Astrocyte (in vitro differentiated cells and primary cell): ENCODE measurements at regions not wholly inside any gene's neighbourhood (a gene's known extent, or its start where the extent isn't known, plus 50 kb on each side); places are given as distances from the start of the nearest gene placed in this dataset.

Source experiments
- DNase-seq: peaks from one replicate; pipeline ENCODE4 v3.0.0-alpha.2; 2010; ENCODE audit warnings: low read depth
- FAIRE-seq: peaks from 2 replicates; lab custom pipeline; 2011; peaks lifted over from hg19 to GRCh38; lab: Jason Lieb, UNC
- H2AFZ ChIP-seq: 2 replicates; pipeline ENCODE4 v1.6.0; 2012; ENCODE audit warnings: low read depth, low read length, inconsistent platforms
- H3K27ac ChIP-seq: 2 replicates; pipeline ENCODE4 v1.5.1; 2011; ENCODE audit warnings: low read depth, low read length, inconsistent platforms
- H3K27me3 ChIP-seq: 2 replicates; pipeline ENCODE4 v1.6.0; 2011; ENCODE audit warnings: low read length, inconsistent platforms; ENCODE audit not compliant: insufficient read depth
- H3K36me3 ChIP-seq: 2 replicates; pipeline ENCODE4 v1.5.1; 2011; ENCODE audit warnings: low read length, inconsistent platforms; ENCODE audit not compliant: insufficient read depth
- H3K4me1 ChIP-seq: 2 replicates; pipeline ENCODE4 v1.5.1; 2011; ENCODE audit warnings: low read length, inconsistent platforms; ENCODE audit not compliant: insufficient read depth
- H3K4me2 ChIP-seq: 2 replicates; pipeline ENCODE4 v1.6.0; 2012; ENCODE audit warnings: low read length, inconsistent platforms
- H3K4me3 ChIP-seq: 2 replicates; pipeline ENCODE4 v1.5.1; 2011; ENCODE audit warnings: low read depth, mild to moderate bottlenecking, low read length, inconsistent platforms; ENCODE audit not compliant: insufficient read depth
- H3K79me2 ChIP-seq: 2 replicates; pipeline ENCODE4 v1.6.0; 2012; ENCODE audit warnings: mild to moderate bottlenecking, low read length, inconsistent platforms; ENCODE audit not compliant: insufficient read depth
- H3K9ac ChIP-seq: 2 replicates; pipeline ENCODE4 v1.6.0; 2012; ENCODE audit warnings: mild to moderate bottlenecking, low read length, inconsistent platforms
- H3K9me3 ChIP-seq: 2 replicates; pipeline ENCODE4 v1.5.1; 2012; ENCODE audit warnings: low read depth, mild to moderate bottlenecking, low read length, inconsistent platforms; ENCODE audit not compliant: insufficient read depth
- H4K20me1 ChIP-seq: 2 replicates; pipeline ENCODE4 v1.6.0; 2012; ENCODE audit warnings: low read length, inconsistent platforms; ENCODE audit not compliant: insufficient read depth
- H3K27ac Mint-ChIP-seq: one replicate; pipeline ENCODE4 v1.8.0; 2021; ENCODE audit warnings: mild to moderate bottlenecking, mixed read lengths; ENCODE audit not compliant: unreplicated experiment
- H3K27me3 Mint-ChIP-seq: one replicate; pipeline ENCODE4 v1.8.0; 2021; ENCODE audit warnings: low read depth, mixed read lengths; ENCODE audit not compliant: unreplicated experiment
- H3K36me3 Mint-ChIP-seq: one replicate; pipeline ENCODE4 v1.8.0; 2021; ENCODE audit warnings: low read depth, mixed read lengths; ENCODE audit not compliant: unreplicated experiment
- H3K4me1 Mint-ChIP-seq: one replicate; pipeline ENCODE4 v1.8.0; 2021; ENCODE audit warnings: low read depth, mixed read lengths; ENCODE audit not compliant: unreplicated experiment
- H3K4me3 Mint-ChIP-seq: one replicate; pipeline ENCODE4 v1.8.0; 2021; ENCODE audit warnings: mild to moderate bottlenecking, moderate library complexity, mixed read lengths; ENCODE audit not compliant: unreplicated experiment
- H3K9me3 Mint-ChIP-seq: one replicate; pipeline ENCODE4 v1.8.0; 2021; ENCODE audit warnings: mild to moderate bottlenecking, mixed read lengths; ENCODE audit not compliant: unreplicated experiment
- EZH2 ChIP-seq: IDR thresholded peaks from 2 replicates; pipeline ENCODE4 v1.6.1; 2012; ENCODE audit warnings: mild to moderate bottlenecking, low read length, inconsistent platforms; ENCODE audit not compliant: insufficient read depth
- TF ChIP-seq, protein P1 (sequence below): IDR thresholded peaks from 2 replicates; pipeline ENCODE4 v1.5.1; 2011; ENCODE audit warnings: low read depth, mild to moderate bottlenecking, inconsistent platforms, low read length, moderate library complexity; ENCODE audit not compliant: insufficient read depth

DNA sequence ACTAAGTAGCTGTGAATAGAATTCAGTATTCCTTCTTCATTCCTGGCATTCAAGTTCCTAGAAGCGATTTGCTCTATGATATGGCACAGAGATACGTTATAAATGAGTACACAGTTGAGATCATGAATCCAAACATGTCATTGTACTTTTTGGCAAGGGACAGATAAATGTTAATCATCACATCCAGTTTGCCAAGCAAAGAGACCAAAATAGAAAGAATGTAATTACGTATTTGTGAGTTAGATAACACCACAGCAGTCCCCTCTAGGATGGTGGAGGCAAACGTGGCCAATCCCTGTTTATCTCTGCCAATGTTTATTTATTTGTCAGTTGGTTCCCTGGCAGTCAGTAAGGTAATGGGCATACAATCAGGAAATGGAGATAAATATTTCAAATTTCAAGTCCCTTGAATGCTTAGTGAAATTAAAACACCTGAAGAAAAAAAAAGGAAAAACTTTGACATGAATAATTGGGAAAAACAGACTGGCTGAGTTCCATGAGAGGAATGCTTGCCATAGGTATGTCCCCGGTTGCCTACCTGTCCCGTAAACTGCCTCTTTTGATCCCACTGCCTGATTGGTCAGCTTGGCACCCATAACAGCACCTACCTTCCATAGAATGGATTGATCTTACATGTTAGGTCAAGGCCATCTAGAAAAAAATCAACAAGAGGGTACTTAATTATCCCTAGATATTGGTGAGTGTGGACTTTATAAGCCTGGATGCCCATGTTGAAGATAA is 451.1 kb upstream of the NETO1 start:
- FAIRE-seq (no peak), DNase-seq (peak; percentile 69)
- Histone ChIP-seq H3K4me2 (no peak overlapping the region), H3K27ac (no peak overlapping the region), H3K4me3 (no peak overlapping the region), H3K9me3 (no peaks in the 10 kb centered on the region), H3K36me3 (no peaks in the 10 kb centered on the region), H4K20me1 (no peaks in the 10 kb centered on the region), H3K4me1 (no peaks in the 10 kb centered on the region), H3K9ac (no peak overlapping the region), H3K79me2 (no peaks in the 10 kb centered on the region), H3K27me3 (no peaks in the 10 kb centered on the region), H2AFZ (no peak overlapping the region)
- Mint-ChIP-seq H3K27ac (no peak overlapping the region), H3K9me3 (no peaks in the 10 kb centered on the region), H3K4me3 (no peak overlapping the region), H3K27me3 (no peaks in the 10 kb centered on the region), H3K36me3 (no peaks in the 10 kb centered on the region), H3K4me1 (peaks cover 13% of the 10 kb centered on the region)
- TF ChIP-seq EZH2, result no peak
- TF ChIP-seq, protein P1, sequence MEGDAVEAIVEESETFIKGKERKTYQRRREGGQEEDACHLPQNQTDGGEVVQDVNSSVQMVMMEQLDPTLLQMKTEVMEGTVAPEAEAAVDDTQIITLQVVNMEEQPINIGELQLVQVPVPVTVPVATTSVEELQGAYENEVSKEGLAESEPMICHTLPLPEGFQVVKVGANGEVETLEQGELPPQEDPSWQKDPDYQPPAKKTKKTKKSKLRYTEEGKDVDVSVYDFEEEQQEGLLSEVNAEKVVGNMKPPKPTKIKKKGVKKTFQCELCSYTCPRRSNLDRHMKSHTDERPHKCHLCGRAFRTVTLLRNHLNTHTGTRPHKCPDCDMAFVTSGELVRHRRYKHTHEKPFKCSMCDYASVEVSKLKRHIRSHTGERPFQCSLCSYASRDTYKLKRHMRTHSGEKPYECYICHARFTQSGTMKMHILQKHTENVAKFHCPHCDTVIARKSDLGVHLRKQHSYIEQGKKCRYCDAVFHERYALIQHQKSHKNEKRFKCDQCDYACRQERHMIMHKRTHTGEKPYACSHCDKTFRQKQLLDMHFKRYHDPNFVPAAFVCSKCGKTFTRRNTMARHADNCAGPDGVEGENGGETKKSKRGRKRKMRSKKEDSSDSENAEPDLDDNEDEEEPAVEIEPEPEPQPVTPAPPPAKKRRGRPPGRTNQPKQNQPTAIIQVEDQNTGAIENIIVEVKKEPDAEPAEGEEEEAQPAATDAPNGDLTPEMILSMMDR, result no peak

DNA sequence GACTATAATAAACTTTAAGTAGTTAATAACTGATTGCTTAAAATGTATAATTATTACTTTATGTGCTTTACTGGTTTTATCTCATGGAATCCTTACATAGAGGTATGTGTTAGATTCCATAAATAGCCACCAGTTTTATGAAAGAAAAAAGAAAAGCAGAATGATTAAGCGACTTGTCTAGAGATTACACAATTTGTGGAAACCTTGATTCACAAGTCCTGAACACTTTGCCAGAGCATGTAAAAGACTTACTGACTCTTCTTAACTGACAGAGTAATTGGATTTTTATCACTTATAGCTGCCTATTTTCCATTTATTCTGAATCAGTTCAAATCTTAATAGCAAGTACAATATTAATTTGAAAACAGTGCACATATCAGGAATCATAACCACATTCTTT is 448.7 kb upstream of the NETO1 start:
- Mint-ChIP-seq H3K36me3 (no peaks in the 10 kb centered on the region), H3K4me1 (peaks cover 13% of the 10 kb centered on the region), H3K4me3 (no peak overlapping the region), H3K27ac (no peak overlapping the region), H3K27me3 (no peaks in the 10 kb centered on the region), H3K9me3 (no peaks in the 10 kb centered on the region)
- Histone ChIP-seq H3K9ac (no peak overlapping the region), H2AFZ (no peak overlapping the region), H3K27ac (no peak overlapping the region), H3K4me3 (no peak overlapping the region), H3K36me3 (no peaks in the 10 kb centered on the region), H3K9me3 (no peaks in the 10 kb centered on the region), H3K4me2 (no peak overlapping the region), H4K20me1 (no peaks in the 10 kb centered on the region), H3K4me1 (no peaks in the 10 kb centered on the region), H3K79me2 (no peaks in the 10 kb centered on the region), H3K27me3 (no peaks in the 10 kb centered on the region)
- peak; percentile 65 for DNase-seq
- TF ChIP-seq, protein P1, result no peak
- no peak for TF ChIP-seq EZH2
- FAIRE-seq, result peak; percentile 43

GRCh38 chr18:73315381-73315780 is 447.6 kb upstream of the NETO1 start:
- Histone ChIP-seq H3K36me3 (no peaks in the 10 kb centered on the region), H4K20me1 (no peaks in the 10 kb centered on the region), H3K27ac (no peak overlapping the region), H2AFZ (no peak overlapping the region), H3K4me3 (no peak overlapping the region), H3K9me3 (no peaks in the 10 kb centered on the region), H3K4me2 (no peak overlapping the region), H3K4me1 (no peaks in the 10 kb centered on the region), H3K9ac (no peak overlapping the region), H3K79me2 (no peaks in the 10 kb centered on the region), H3K27me3 (no peaks in the 10 kb centered on the region)
- Mint-ChIP-seq H3K27me3 (no peaks in the 10 kb centered on the region), H3K4me3 (no peak overlapping the region), H3K27ac (no peak overlapping the region), H3K4me1 (peaks cover 13% of the 10 kb centered on the region), H3K9me3 (no peaks in the 10 kb centered on the region), H3K36me3 (no peaks in the 10 kb centered on the region)
- TF ChIP-seq EZH2, result no peak
- TF ChIP-seq, protein P1, result no peak
- DNase-seq, result no peak
- FAIRE-seq, result no peak
